ENCODE measurements at regions not wholly inside any gene's neighbourhood (a gene's known extent, or its start where the extent isn't known, plus 50 kb on each side); places are given as distances from the start of the nearest gene placed in this dataset.

GRCh38 chr21:38142224-38142623 is 114.6 kb upstream of the KCNJ15 start:
- H3F3A ChIP-seq (ENCODE audit: insufficient read depth, low read length) = no peaks in the 10 kb centered on the region
- H3K79me2 ChIP-seq (ENCODE audit: insufficient read depth, low read length) = no peaks in the 10 kb centered on the region
- H3K9me3 ChIP-seq (ENCODE audit: low read length) = no peaks in the 10 kb centered on the region
- no peak overlapping the region for H3K9ac ChIP-seq (ENCODE audit: low read length)
- H3K4me2 ChIP-seq (ENCODE audit: low read length) = no peak overlapping the region
- no peak overlapping the region for H3K27ac ChIP-seq (ENCODE audit: low read depth, low read length, poor library complexity, severe bottlenecking)
- no peaks in the 10 kb centered on the region for H3K36me3 ChIP-seq (ENCODE audit: insufficient read depth, low read length)
- no peaks in the 10 kb centered on the region for H4K20me1 ChIP-seq (ENCODE audit: insufficient read depth, low read length)
- no peaks in the 10 kb centered on the region for H3K9me2 ChIP-seq (ENCODE audit: low read depth, low read length)
- H3K4me1 ChIP-seq (ENCODE audit: insufficient read depth, low read length, severe bottlenecking) = no peaks in the 10 kb centered on the region
- H2AFZ ChIP-seq (ENCODE audit: low read length) = no peak overlapping the region
- no peak overlapping the region for H3K4me3 ChIP-seq (ENCODE audit: low read depth, low read length, poor library complexity, severe bottlenecking)
- TF ChIP-seq EZH2 (IDR thresholded peaks at IDR 0.05; ENCODE audit: borderline replicate concordance, low read length) (no peak), CTCF (IDR thresholded peaks at IDR 0.05; ENCODE audit: low read length) (no peak)
- no peaks in the 10 kb centered on the region for H3K27me3 ChIP-seq (ENCODE audit: insufficient read depth, low read length)

- Histone ChIP-seq H3K4me1 (ENCODE audit: insufficient read depth, low read length, severe bottlenecking) (no peaks in the 10 kb centered on the region), H3K27me3 (ENCODE audit: insufficient read depth, low read length) (no peaks in the 10 kb centered on the region), H3K9me3 (ENCODE audit: low read length) (no peaks in the 10 kb centered on the region), H3K79me2 (ENCODE audit: insufficient read depth, low read length) (no peaks in the 10 kb centered on the region), H2AFZ (ENCODE audit: low read length) (no peak overlapping the region), H3K9me2 (ENCODE audit: low read depth, low read length) (no peaks in the 10 kb centered on the region), H3K4me2 (ENCODE audit: low read length) (no peak overlapping the region), H3K9ac (ENCODE audit: low read length) (no peak overlapping the region), H3F3A (ENCODE audit: insufficient read depth, low read length) (no peaks in the 10 kb centered on the region), H3K36me3 (ENCODE audit: insufficient read depth, low read length) (no peaks in the 10 kb centered on the region), H4K20me1 (ENCODE audit: insufficient read depth, low read length) (no peaks in the 10 kb centered on the region), H3K4me3 (ENCODE audit: low read depth, low read length, poor library complexity, severe bottlenecking) (no peak overlapping the region), H3K27ac (ENCODE audit: low read depth, low read length, poor library complexity, severe bottlenecking) (no peak overlapping the region)
- TF ChIP-seq CTCF (IDR thresholded peaks at IDR 0.05; ENCODE audit: low read length) (no peak), EZH2 (IDR thresholded peaks at IDR 0.05; ENCODE audit: borderline replicate concordance, low read length) (no peak)
Measured at GRCh38 chr21:38144193-38144592, 112.6 kb upstream of the KCNJ15 start.

- no peak overlapping the region for H3K4me2 ChIP-seq (ENCODE audit: low read length)
- H3K9me2 ChIP-seq (ENCODE audit: low read depth, low read length) = no peaks in the 10 kb centered on the region
- no peak overlapping the region for H3K9ac ChIP-seq (ENCODE audit: low read length)
- no peaks in the 10 kb centered on the region for H3K9me3 ChIP-seq (ENCODE audit: low read length)
- H3K4me1 ChIP-seq (ENCODE audit: insufficient read depth, low read length, severe bottlenecking) = no peaks in the 10 kb centered on the region
- H2AFZ ChIP-seq (ENCODE audit: low read length) = no peak overlapping the region
- no peak overlapping the region for H3K27ac ChIP-seq (ENCODE audit: low read depth, low read length, poor library complexity, severe bottlenecking)
- no peaks in the 10 kb centered on the region for H3F3A ChIP-seq (ENCODE audit: insufficient read depth, low read length)
- no peaks in the 10 kb centered on the region for H3K79me2 ChIP-seq (ENCODE audit: insufficient read depth, low read length)
- no peak for TF ChIP-seq CTCF (IDR thresholded peaks at IDR 0.05; ENCODE audit: low read length)
- no peaks in the 10 kb centered on the region for H3K36me3 ChIP-seq (ENCODE audit: insufficient read depth, low read length)
- H4K20me1 ChIP-seq (ENCODE audit: insufficient read depth, low read length) = no peaks in the 10 kb centered on the region
- H3K4me3 ChIP-seq (ENCODE audit: low read depth, low read length, poor library complexity, severe bottlenecking) = no peak overlapping the region
- H3K27me3 ChIP-seq (ENCODE audit: insufficient read depth, low read length) = no peaks in the 10 kb centered on the region
Measured at GRCh38 chr21:38145104-38145503, 111.7 kb upstream of the KCNJ15 start.

Measured in OCI-LY1 (cell line).